Embryonic facial prominence (tissue), 1 donor: ENCODE measurements at regions not wholly inside any gene's neighbourhood (a gene's known extent, or its start where the extent isn't known, plus 50 kb on each side); places are given as distances from the start of the nearest gene placed in this dataset.

ENCODE experiments used
- DNase-seq: peaks from one replicate; pipeline ENCODE4 v3.0.0-alpha.2; 2016; ENCODE audit errors: extremely low spot score

DNA sequence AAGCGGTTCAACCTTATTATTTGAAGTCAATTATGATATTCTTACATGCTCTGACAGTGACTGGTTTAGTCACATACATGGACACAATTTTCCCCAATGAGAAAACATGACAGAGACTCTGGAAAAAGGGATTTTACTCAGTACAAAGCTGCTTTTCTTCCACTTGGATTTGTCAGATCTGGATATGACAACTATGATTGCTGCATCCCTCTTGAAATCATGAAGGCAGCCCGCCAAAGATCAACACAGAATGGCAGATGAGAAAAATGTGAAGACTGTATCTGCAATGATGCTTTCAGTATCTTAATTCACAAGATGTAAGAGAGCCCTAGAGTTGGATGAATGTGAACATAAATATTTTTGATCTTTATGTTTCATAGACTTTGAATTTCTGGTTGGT is 439.6 kb downstream of the CDH8 start:
- no peak for DNase-seq

DNA sequence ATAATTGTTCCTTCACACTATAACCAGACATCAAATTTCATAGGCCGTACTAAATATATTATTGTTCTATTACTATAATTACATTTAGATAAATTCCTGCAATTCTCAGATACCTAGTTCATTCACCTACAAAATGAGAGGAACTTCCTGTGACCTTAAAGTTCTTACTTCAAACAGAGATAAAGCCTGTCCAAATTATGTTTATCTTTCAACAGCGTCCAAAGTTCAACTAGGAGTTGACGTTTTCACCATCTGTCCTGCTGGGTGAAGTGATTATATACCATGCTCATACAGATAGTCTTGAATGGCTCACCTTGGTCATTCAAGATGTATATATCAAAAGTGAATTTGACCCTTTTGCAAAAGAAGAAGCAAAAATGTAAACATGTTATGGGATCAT is 440.6 kb downstream of the CDH8 start:
- DNase-seq: no peak

DNA sequence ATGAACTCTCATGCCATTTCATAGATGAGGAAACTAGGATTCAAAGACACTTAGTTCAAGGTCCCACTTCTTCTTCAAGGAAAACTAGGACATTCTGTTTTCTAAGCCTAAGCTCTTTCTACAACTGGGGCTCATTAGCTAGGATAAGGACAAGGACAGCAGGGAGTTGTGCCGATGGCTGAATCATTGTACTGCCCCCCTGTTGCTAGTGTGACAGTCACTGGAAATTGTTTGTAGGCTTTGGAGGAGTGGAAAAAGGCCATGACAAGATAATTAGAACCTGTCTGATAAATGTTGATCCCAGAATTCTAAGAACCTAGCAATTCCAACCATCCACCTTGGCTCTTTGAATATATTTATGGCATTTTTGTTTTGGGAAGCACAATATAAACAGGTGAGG is 445.7 kb downstream of the CDH8 start:
- no peak for DNase-seq

DNA sequence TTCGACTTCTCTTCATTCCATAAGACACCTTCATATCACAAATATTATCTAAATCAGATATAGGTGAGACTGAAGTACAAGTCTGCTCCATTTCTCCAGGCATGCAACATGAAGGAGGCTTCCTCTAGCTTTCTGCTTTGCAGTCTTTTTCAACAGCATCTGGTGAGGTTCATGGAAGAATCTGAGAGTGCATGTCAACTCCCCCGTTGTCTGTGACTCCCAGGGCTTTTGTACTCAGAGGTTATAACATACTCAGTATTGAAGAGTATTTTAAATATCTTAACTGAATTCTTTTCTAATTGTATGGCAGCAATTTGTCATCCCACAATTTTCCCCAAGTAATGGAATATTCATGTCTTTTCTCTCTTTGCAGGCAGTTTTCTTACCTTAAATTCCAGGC is 448.7 kb downstream of the CDH8 start:
- no peak for DNase-seq

DNA sequence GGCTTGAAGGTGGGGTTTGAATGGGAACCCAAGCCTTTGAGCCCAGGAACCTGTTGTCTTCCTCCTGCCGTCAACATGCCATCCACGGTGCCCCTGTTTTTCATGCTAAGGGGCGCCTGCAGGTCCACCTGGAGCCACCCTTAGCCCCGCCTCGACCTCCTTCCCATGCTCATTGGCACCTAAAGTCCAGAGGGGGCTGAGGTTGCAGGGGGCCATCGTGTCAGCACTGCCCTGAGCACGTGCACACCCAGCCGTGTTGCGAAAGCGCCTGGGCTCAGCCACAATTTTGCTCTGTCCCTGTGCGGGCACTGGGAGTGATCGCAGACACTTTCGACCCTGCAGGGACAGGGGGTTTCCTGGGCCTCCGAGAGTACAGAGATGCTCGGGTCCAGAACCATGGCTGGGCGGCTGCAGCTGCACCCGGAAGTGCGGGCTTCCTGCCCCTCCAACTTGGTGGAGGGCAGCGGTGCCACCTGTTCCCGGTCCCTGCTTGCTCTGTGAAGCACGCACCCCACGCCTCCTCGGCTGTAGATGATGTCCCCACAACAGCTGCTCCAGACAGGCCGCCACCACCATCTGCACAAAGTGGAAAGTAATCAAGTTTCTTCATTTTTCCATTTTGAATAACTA is 454.7 kb downstream of the CDH8 start:
- no peak for DNase-seq

DNA sequence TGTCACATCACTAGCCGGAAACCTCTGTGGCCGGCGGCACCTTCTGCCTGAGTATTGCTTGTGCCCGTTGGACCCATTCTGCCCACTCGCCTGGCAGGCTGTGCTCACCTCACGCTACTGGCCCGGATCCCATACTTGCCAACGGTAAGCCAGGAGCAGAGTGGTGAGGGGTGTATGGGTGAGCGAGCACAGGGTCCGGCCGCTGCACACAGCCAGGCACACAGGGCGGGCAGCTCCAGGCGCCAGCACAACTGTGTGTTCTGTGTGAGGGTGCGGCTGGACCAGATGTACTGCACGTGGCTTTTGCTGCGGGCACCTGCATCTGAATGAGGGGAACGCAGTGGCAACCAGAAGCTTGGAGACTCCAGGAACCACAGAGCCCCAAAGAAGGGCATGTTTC is 455.7 kb downstream of the CDH8 start:
- no peak for DNase-seq

DNA sequence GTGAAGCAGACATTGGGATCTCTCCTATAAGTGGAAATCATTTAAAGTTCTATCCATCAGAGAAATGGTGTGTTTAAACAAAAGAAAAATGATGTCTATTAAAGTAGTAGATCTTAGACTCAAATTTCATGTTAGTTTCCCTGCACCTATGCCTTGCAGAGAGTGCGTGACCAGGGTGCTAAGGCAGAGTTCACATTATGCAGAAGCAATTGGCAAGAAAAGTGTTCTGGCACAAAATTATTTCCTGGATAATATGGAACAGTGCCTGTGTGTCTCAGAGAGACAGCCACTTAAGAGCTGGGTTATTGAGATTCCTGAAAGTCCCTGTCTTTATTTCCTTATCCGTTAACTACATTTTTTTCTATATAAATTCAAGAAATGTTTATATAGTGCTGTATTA is 457.0 kb downstream of the CDH8 start:
- DNase-seq: no peak

DNA sequence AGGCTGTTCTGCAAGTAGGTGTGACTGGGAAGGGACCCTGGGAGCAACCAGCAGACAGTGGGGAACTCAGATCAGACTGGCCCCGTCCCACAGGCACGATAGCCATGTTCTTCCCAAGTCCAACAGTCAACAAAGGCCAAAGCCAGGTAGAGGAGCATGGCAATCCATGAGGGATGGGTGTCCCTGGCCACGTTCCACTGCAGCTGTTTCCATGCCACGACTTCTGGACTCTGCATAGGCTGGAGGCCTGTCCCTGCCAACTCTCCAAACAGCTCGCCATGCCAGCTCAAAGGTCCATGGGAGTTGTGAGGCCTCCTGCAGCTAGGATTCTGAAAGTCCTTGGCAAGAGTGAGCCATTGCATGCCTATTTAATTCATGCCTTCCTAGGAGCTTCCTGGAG is 459.8 kb downstream of the CDH8 start:
- DNase-seq: no peak

DNA sequence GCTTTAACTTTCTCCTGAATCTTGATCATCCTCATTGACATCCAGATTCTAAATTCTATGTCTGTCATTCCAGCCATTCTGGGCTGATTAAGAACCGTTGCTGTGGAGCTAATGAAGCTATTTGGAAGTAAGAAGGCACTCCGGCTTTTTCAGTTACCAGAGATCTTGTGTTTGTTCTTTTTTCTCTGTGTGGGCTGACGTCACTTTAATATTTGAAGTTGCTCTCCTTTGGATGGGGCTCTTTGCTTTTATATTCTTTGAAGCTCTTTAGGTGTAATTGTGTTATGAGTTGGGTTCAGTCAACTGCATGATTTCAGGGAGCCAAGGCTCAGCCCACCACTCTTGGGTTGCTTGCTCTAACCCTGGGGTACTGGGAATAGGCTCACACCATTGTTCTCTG is 460.6 kb downstream of the CDH8 start:
- no peak for DNase-seq

DNA sequence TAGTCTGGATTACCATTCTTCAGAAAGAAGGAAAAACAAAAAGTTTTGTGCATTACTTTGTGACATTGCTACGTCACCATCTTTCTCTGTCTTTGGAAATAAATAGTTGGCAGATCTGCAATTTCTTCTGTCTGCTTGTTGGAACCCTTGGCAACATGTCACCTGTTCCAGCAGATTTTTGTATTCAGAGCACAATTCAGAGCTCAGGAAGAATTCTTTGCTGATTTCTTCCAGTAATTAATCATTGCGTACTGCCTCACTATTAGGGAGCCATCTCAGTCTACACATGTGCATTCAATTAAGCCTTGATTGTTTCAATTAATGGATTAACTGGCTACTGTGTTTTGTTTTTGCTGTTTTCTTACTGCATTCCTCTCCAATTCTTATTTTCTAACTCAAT is 467.2 kb downstream of the CDH8 start:
- DNase-seq: no peak

DNA sequence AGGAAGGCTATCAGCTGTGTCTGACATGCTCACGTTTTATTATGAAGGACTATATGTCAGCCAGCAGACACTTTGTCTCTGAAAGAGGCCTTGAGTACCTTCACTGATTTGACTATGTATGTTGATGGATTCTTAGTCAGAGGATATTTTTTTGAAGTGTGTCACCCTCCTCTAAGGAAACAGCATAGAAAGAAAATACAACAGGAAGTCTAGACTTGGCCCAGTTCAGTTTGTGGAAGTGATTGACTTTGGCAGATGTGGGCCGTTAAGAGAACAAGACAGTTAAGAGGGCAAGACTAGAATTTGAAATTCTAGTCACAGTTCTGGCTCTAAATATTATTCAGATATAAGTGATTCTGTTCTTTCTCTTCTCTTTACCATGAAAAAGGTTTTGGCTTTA is 471.5 kb downstream of the CDH8 start:
- no peak for DNase-seq

DNA sequence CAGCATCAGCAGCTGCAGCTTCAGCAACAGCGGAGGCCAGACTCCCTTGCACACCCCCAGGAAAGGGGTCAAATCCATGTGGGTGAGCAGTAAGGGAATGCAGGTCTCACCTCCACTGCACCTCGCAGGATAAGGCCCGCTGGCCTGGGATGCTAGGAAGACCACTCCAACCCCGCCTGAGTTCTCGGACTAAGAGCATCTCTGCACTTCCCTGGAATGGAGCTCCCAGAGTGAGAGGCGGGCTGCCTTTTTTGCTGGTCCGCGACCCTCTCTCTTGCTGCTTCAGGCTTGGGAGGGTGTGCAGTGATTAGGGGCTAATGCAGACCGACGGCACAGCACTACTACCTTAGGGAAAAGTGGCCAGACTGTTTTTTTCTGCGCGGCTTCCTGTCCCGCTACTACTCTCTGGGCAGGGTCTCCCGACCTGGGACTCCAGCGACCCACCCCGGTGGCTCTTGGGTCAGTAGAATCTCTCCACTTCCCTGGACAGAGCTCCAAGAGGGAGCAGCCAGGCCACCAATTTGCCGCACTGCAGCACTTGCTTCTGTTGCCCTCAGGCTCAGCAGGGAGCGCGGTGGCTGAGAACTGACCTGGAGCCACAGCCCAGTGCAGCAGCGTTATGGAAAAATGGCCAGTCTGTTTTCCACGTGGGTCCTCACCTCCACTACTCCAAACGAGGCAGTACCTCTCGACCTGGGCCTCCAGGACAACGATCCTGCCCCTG is 480.4 kb downstream of the CDH8 start:
- no peak for DNase-seq

DNA sequence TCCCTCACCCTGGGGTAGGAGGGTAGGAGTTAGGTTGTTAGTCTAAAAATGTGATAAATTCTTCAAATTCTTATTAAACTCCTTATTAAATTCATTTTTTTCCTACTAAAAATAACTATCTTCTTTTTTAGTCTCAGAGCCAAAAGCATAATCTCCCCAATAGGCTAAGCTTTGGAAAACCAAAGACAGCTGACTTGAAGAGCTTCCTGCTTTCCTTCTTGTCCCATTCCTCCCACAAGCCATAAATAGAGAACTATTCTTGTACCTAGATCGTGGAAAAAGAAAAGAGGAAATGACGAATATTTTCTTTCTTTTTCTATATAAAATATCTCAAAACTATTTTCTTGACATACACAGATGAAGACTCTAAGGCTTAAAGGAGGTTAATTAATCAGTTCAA is 486.9 kb downstream of the CDH8 start:
- DNase-seq: no peak

DNA sequence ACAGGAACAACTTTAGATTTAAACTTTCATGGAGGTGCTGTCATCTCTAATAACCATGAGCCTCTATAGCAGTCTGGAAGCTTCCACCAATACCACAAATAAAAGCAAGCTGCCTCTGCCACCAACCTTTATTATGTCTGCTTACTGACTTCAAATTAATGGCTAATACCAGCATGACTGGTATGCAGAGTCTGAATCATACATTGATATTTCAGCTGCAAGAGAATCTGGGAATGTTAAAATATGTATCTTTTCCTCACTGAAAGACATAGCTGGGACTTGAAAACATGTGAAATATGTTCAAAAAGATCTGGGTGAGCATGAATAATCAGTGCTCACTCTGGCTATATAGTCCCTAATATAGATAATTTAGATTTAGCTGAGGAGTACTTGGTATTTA is 488.6 kb downstream of the CDH8 start:
- DNase-seq: no peak

DNA sequence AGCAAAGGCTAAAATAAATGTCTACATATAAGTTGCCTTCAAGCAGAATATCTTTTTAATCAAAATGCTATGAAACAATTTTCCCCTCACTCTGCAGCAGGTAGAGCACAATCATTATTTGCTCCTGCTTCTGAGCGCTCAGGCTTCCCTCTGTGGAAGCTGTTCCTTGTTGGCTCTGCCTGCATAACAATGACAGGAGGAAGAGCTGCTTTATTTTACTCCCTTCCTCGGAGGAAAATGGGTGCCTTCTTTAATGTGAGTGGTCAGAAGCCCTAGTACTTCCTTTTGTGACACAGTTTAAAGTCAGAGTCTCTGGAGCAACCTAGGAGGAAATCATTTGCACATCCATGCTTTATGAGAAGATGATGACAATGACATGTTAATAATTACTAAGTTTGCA is 492.1 kb downstream of the CDH8 start:
- no peak for DNase-seq

DNA sequence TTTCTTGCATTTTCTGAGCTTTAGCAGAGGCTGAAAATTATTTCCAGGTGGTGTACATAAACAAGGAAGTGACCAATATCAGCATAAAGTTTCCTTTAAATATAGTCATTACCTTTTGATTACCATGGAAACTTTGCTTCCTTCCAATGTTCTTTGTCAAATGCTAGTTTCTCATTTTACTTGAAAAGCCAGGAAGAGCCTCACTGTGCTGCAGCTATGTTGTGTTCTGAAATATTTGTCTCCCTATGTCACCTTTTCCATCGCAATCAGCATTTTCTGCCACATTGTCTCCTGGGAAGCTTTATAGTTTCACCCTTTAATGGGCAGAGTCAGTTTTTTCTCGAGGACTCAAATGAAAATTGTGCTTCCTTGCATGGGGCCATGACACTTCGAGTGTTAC is 496.0 kb downstream of the CDH8 start:
- DNase-seq: no peak

DNA sequence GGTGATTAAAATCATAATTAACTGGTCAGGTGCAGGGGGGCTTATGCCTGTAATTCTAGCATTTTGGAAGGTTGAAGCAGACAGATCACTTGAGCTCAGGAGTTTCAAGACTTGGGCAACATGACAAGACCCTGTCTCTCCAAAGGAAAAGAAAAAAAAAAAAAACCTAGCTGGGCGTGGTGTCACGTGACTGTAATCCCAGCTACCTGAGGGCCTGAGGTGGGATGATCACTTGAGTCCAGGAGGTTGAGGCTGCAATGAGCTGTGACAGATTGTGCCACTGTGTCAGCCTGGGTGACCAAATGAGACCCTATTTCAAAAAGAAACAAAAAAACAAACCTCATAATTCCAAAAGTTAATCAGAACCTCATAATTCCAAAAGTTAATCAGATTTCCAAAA is 505.5 kb downstream of the CDH8 start:
- no peak for DNase-seq

DNA sequence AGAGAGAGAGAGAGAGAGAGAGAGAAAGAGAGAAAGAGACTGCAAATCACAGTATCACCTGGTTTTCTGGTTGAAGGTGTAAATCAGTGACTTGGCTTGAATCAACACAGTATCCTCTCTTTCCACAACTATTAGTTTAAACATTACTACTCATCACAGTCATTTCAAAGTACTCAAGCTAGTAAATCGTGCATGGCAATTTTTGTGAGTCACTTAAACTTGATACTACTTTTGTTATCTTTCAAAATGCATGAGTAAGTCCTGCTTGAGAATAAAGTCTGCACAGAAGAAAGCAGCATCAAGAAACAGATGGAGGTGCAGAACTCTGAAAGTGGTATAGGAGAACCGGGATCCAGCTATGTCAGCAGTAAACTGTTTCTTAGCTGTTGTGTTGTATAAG is 535.4 kb downstream of the CDH8 start:
- DNase-seq: no peak

DNA sequence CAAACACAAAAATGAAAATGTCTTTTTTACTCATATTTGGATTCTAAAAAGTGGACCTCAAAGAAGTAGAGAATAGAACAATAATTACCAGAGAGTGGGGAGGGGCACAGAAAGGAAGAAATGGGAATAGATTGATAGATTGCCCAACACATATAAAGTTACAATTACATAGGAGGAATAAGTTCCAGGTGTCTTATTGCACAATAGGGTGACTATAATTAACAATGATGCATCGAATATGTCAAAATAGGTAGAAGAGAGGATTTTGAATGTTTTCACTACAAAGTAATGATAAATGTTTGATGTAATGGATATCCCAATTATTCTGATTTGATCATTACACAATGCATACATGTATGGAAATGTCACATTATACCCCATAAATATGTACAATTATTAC is 556.0 kb downstream of the CDH8 start:
- DNase-seq: no peak

DNA sequence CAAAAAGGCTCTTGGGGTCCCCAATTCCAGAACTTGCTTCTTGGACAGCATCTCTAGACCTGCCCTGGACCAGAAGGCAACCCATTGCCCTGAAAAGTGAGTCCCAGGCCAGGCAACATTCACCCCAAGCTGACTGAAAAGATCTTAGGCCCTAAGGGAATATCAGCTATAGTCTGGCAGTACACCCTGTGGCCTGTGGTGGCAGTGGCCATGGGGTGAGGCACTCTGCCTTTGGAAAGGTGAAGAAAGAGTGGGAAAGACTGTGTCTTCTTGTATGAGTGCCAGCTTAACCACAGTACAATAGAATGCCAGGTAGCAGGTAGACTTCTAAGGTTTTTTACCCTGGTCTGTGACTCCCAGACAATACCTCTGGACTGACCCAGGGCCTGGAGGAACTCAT is 564.5 kb downstream of the CDH8 start:
- DNase-seq: no peak

DNA sequence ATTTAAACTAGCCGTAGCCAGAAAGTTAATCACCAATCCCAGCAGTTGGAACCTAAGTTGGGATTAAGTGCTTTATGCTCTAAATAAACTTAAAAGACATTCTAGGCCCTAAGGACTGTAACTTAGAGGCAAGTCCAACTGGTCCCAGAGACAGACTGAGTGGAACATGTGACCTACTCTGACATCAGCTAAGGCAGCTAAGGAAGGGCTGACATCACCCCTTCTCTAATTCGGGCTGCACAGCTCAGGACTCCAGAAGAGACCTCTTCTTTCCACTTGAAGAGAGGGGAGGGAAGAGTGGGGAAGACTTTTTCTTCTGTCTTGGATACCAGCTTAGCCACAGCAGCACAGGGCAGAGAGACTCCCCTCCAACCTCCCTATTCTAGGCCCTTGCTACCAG is 565.2 kb downstream of the CDH8 start:
- DNase-seq: no peak

DNA sequence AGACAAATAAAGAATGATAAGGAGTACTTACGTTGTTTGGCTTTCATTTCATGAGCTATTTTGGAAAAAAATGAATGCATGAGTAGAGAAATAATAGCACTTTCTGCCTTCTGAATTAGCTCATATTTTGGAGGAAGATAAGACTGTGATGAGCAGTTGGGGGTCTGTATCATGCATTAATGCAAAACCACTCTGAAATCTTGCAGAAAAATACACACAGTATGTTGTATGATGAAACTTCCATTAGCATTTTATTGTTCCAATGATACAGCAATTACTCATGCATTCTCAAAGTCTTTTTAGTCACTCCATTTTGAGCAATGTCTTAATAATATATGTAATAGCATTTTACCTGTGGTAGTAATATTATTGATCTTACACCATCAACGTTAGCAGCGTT is 571.0 kb downstream of the CDH8 start:
- no peak for DNase-seq

DNA sequence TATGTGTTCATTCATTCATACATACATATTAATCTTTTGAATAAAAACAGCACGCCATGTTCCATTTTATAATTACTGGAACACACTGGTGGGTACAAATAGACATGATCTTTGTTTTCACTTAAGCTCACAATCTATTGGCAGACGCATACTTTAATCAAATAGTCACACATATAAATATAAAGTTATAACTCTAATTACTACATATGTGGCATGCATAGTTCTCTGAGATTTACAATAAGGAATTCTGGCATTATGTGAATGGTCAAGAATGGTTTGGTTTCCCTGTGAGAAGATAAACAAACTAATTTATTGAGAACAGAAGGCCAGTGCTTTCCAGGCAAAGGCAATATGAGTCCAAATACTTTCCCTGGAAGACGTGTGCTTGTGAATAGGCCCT is 576.2 kb downstream of the CDH8 start:
- no peak for DNase-seq

DNA sequence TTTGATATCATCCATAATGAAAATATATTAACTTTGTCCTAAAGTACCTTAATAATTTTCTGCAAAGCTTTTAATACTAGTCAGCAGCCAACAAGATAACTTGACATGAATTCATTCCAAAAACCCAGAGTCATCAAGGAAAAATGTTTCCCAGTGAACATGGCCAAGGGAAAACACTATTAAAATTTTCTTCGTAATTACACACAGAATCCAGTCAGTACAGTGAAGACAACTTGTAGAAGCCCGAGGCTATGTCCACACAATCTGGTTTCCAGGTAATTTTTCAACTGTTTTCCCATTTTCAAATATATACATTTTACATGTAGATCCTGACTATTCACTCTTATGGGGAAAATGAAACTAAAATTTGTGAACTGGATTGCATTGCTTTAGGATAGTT is 600.9 kb downstream of the CDH8 start:
- no peak for DNase-seq
